Epithelial cell of proximal tubule (primary cell): ENCODE measurements at regions not wholly inside any gene's neighbourhood (a gene's known extent, or its start where the extent isn't known, plus 50 kb on each side); places are given as distances from the start of the nearest gene placed in this dataset.

Experiments used
- DNase-seq: peaks from one replicate; pipeline ENCODE4 v3.0.0-alpha.2; 2011; ENCODE audit warnings: low read depth
- H3K4me3 ChIP-seq: 2 replicates; pipeline ENCODE4 v1.5.1; 2011; ENCODE audit warnings: low read depth, mild to moderate bottlenecking, low read length
- CTCF ChIP-seq: conservative IDR thresholded peaks from 2 replicates; pipeline ENCODE4 v1.5.1; 2012; ENCODE audit warnings: low read depth, mild to moderate bottlenecking, low read length

- TF ChIP-seq CTCF = peak; percentile 99
- peak; percentile 31 for DNase-seq
Measured at GRCh38 chr3:70120357-70120966, 120.9 kb downstream of the SAMMSON start.

GRCh38 chr3:70127192-70127591, 127.7 kb downstream of the SAMMSON start:
- no peak overlapping the region for H3K4me3 ChIP-seq
- no peak for TF ChIP-seq CTCF
- DNase-seq = no peak

More at GRCh38 chr3:70120357-70120966, 120.9 kb downstream of the SAMMSON start:
- no peak overlapping the region for H3K4me3 ChIP-seq

- TF ChIP-seq CTCF = no peak
- no peak overlapping the region for H3K4me3 ChIP-seq
- DNase-seq = no peak
Measured at GRCh38 chr3:70137366-70137765, 137.8 kb downstream of the SAMMSON start.

GRCh38 chr3:70138606-70139005, 139.1 kb downstream of the SAMMSON start:
- DNase-seq = no peak
- H3K4me3 ChIP-seq = no peak overlapping the region
- TF ChIP-seq CTCF = no peak
